ENCODE measurements at regions not wholly inside any gene's neighbourhood (a gene's known extent, or its start where the extent isn't known, plus 50 kb on each side); places are given as distances from the start of the nearest gene placed in this dataset.
"Not testable (repeated sequence)": the region's sequence is repeated elsewhere in the genome, so short reads cannot be mapped to it uniquely, and the experiment has no call there.

GRCh38 chr15:77909182-77909940, 168.2 kb downstream of the TBC1D2B start:
- no peak for DNase-seq

GRCh38 chr15:77908752-77909111, 168.8 kb downstream of the TBC1D2B start:
- not testable (repeated sequence) for DNase-seq

DNA sequence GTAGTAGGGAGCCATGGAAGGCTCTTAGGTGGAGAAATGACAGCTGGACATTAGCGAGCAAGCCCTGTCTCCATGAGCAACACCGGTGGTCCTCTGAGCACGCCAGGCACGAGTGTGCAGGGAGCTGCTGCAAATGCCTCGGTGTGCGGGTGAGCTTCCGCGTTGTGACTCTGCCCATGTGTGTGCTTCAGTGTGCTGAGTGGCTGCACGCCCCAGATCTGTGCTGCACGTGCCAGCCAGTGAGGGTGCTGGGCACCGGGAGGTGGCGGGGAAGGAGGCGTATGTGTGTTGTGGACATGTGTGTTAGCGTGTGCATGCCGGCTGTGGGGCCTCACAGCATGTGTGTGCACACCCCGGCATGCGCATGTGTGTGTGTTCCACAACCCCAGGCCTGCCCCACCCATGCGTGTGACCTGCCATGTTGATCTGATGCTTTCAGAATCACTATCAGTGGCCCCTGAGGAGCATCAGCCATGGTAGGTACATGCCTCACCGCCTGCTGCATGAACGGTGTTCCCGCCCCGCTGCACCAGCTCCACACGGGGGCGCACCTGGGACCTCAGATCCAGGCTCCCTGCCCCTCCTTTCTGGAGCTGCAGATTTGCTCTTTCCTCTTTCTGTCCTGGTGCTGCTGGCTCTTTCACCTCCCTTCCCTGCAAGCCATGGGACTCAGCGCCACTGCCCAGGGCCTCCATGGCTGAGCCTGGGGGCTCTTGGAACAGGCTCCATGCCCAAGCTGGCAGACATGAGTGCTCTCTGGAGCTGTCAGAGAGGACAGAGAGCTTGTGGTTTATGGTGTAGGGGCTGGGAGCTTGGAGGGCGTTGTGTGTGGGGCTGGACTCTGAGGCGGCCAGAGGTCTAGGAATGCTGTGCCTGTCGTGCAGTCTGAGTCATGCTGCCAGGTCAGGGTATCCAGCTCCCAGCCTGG, 169.4 kb downstream of the TBC1D2B start:
- no peak for DNase-seq

DNA sequence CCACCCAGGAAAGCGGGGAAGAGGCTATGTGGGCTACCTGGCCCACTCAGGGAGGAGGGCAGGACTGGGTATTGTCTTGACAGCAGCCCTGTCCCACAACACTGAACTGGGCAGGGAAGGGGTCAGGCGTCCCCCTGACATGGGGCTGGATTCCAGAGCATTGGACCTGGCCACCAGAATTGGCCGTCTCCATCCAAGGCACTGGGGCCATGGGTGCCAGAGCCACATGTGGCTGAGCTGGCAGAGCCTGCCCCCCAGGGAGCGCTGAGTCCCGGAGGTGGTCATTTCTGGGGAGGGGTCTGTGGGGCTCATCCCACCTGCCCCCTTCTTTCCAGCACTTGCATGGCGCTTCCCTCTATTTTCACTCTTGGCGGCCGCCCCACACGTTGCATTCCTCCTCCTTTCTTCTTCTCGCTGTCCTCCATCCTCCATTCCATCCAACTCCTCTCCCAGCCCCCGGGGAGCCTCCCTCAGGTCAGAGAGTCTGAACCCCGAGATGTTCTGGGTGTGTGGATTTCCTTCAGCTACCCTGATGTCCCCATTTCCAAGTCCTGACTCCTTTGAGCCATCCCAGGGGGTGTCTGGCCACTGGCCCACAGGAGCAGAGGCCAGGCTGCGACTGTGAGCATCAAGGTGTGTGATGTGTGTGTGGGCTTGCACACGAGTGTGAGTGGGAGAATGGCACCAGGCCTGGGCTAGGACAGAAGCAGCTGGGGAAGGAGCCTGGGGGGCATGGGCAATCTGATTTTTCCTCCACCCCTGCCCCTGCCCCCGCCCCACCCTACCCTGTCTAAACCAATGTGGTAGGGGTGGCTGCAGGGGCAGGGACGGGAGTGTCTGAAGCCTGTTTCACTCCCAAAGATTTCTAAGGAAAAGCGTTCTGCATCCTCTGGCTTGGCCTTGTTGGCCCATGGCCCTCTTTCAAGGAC, 171.2 kb downstream of the TBC1D2B start:
- not testable (repeated sequence) for DNase-seq

DNA sequence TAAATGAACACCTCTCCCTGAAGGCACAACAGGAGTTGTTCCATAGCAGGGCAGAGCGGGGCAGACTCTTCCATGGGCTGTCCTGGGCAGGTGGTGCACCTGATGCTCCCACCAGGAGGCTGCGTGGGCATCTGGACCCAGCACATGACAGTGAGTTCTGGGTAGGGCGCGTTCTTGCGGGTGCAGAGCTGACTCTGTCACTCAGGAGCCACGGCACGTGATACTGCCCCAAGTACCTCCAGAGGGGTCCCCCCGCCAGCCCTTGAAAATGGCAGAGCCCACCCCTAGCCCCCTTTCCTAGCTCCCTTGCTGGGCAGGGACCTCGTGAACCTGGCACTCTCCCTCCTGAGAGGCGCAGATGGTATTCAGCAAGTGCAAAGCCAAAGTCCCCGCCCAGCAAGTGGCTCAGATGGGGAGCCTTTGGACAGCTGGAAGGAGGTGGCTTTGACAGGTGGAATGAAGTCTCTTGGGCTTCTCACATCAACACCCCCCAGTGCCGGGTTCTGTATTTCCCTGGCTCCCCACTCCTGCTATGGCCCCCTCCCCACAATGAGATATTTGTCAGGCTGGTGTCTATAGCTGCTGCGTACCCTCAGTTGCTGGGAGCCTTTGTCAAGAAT, 172.1 kb downstream of the TBC1D2B start:
- no peak for DNase-seq

GRCh38 chr15:77904901-77905300, 172.6 kb downstream of the TBC1D2B start:
- DNase-seq: no peak

- no peak for DNase-seq
Measured at GRCh38 chr15:77904436-77904821, 173.1 kb downstream of the TBC1D2B start.

GRCh38 chr15:77903761-77904435, 173.6 kb downstream of the TBC1D2B start:
- DNase-seq: not testable (repeated sequence)

DNA sequence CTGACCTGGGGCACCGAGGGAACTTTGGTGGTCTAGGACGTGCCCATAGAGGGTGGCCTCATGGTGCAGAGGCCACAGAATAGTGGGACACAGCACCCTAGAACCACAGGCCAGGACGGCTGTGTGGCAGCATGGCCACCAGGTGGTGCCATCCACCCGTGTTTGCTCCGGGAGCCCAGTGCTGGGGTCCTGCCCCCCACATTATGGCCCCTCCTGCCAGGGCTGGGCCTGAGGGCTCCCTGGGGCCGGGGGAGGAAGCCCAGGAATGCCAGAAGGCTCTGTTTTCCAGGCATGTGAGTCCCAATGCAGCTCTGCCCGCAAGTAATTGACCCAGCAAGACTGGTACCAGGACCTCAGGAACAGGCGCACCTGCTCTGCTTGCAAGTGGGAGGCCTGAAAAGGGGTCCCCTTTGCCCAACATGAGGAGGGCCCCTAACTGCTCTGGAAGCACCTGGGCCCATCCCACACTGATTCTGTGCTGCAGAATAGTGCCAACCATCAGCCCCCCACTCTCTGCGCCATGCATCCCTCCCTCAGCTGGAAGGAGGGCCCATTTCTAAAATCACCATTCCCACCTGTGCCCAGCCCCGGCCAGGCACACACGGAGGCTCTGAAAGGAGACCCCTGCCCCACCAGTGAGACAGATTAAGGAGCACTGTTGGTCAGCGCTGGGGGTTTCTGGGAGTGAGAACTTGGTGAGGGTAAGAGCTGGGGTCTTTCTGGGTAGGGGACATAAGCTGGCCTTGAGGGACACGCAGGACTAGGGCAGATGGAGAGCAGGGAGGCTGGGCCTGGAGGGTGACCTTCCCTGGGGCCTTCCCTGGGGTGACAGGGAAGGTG, 174.4 kb downstream of the TBC1D2B start:
- DNase-seq: not testable (repeated sequence)

GRCh38 chr15:77901921-77902750, 175.4 kb downstream of the TBC1D2B start:
- no peak for DNase-seq

GRCh38 chr15:77901251-77901881, 176.1 kb downstream of the TBC1D2B start:
- DNase-seq: no peak

GRCh38 chr15:77900331-77900963, 177.1 kb downstream of the TBC1D2B start:
- DNase-seq: not testable (repeated sequence)

GRCh38 chr15:77899776-77900175, 177.7 kb downstream of the TBC1D2B start:
- not testable (repeated sequence) for DNase-seq

DNA sequence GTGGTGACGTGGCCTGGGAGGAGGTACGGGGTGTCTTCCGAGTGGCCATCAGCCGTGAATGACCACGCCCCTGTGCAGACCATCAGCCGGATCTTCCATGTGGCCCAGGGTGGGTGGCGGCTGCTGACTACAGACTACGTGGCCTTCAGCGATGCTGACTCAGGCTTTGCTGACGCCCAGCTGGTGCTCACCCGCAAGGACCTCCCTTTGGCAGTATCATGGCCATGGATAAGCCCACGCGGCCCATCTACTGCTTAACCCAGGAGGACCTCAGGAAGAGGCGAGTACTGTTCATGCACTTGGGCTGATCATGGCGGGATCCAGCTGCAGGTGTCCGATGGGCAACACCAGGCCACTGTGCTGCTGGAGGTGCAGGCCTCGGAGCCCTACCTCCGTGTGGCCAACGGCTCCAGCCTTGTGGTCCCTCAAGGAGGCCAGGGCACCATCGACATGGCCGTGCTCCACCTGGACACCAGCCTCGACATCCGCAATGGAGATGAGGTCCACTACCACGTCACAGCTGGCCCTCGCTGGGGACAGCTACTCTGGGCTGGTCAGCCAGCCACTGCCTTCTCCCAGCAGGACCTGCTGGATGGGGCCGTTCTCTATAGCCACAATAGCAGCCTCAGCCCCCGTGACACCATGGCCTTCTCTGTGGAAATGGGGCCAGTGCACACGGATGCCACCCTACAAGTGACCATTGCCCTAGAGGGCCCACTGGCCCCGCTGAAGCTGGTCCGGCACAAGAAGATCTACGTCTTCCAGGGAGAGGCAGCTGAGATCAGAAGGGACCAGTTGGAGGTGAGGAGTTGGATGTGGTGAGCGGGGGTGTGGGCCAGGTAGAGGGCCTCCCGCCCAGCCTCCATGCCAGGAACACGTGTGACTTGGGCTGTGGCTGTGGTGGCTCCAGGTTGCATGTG, 178.4 kb downstream of the TBC1D2B start:
- no peak for DNase-seq

DNA sequence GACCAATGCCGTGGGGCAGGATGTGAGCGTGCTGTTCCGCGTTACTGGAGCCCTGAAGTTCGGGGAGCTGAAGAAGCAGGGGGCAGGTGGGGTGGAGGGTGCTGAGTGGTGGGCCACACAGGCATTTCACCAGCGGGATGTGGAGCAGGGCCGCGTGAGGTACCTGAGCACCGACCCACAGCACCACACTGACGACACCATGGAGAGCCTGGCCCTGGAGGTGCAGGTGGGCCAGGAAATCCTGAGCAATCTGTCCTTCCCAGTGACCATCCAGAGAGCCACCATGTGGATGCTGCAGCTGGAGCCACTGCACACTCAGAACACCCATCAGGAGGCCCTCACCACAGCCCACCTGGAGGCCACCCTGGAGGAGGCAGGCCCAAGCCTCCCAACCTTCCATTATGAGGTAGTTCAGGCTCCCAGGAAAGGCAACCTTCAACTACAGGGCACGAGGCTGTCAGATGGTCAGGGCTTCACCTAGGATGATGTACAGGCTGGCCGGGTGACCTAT, 179.6 kb downstream of the TBC1D2B start:
- DNase-seq: no peak

DNA sequence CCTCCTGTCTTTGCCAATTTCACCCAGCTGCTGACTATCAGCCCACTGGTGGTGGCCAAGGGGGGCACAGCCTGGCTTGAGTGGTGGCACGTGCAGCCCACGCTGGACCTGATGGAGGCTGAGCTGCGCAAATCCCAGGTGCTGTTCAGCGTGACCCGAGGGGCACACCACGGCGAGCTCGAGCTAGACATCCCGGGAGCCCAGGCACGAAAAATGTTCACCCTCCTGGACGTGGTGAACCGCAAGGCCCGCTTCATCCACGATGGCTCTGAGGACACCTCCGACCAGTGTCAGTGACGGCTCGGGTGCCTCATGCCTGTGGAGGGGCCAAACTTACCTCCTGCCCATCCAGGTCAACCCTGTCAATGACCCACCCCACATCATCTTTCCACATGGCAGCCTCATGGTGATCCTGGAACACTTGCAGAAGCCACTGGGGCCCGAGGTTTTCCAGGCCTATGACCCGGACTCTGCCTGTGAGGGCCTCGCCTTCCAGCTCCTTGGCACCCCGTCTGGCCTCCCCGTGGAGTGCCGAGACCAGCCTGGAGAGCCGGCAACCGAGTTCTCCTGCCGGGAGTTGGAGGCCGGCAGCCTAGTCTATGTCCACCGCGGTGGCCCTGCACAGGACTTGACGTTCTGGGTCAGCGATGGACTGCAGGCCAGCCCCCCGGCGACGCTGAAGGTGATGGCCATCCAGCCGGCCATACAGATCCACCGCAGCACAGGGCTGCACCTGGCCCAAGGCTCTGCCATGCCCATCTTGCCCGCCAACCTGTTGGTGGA, 180.2 kb downstream of the TBC1D2B start:
- DNase-seq: not testable (repeated sequence)
